Panc1 (cell line): ENCODE measurements at regions not wholly inside any gene's neighbourhood (a gene's known extent, or its start where the extent isn't known, plus 50 kb on each side); places are given as distances from the start of the nearest gene placed in this dataset.
"Not testable (repeated sequence)": the region's sequence is repeated elsewhere in the genome, so short reads cannot be mapped to it uniquely, and the experiment has no call there.

Source experiments
- CTCF ChIP-seq: fragments of 450-650 bp; IDR thresholded peaks from 2 replicates; pipeline ENCODE4 v1.5.1; 2017; ENCODE audit warnings: mild to moderate bottlenecking
- POLR2AphosphoS5 ChIP-seq: IDR thresholded peaks from 2 replicates; pipeline ENCODE4 v1.6.1; 2012; ENCODE audit warnings: mild to moderate bottlenecking, low read depth, low read length, moderate library complexity
- SIN3A ChIP-seq: IDR thresholded peaks from 2 replicates; pipeline ENCODE4 v1.6.1; 2012; ENCODE audit warnings: low read depth, mild to moderate bottlenecking, low read length, moderate library complexity, borderline replicate concordance; ENCODE audit not compliant: insufficient read depth
- TCF7L2 ChIP-seq: IDR thresholded peaks from 2 replicates; pipeline ENCODE4 v1.6.1; 2011; ENCODE audit warnings: mild to moderate bottlenecking, low read depth, low read length, inconsistent platforms
- TF ChIP-seq, protein P1 (sequence below), 2 experiments: IDR thresholded peaks; 2 replicates each; pipeline ENCODE4 v1.6.1; 2011 to 2012; ENCODE audit warnings: low read depth in 2 of 2, control low read depth in 1 of 2, low read length in 1 of 2, mild to moderate bottlenecking in 1 of 2, moderate library complexity in 1 of 2; ENCODE audit not compliant: insufficient read depth in 1 of 2

- TF ChIP-seq CTCF, TCF7L2, SIN3A, POLR2AphosphoS5: not testable (repeated sequence)
- TF ChIP-seq, protein P1, sequence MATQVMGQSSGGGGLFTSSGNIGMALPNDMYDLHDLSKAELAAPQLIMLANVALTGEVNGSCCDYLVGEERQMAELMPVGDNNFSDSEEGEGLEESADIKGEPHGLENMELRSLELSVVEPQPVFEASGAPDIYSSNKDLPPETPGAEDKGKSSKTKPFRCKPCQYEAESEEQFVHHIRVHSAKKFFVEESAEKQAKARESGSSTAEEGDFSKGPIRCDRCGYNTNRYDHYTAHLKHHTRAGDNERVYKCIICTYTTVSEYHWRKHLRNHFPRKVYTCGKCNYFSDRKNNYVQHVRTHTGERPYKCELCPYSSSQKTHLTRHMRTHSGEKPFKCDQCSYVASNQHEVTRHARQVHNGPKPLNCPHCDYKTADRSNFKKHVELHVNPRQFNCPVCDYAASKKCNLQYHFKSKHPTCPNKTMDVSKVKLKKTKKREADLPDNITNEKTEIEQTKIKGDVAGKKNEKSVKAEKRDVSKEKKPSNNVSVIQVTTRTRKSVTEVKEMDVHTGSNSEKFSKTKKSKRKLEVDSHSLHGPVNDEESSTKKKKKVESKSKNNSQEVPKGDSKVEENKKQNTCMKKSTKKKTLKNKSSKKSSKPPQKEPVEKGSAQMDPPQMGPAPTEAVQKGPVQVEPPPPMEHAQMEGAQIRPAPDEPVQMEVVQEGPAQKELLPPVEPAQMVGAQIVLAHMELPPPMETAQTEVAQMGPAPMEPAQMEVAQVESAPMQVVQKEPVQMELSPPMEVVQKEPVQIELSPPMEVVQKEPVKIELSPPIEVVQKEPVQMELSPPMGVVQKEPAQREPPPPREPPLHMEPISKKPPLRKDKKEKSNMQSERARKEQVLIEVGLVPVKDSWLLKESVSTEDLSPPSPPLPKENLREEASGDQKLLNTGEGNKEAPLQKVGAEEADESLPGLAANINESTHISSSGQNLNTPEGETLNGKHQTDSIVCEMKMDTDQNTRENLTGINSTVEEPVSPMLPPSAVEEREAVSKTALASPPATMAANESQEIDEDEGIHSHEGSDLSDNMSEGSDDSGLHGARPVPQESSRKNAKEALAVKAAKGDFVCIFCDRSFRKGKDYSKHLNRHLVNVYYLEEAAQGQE (IDR thresholded peaks at IDR 0.05; ENCODE audit: insufficient read depth in 1 of 2, low read depth in 2 of 2, low read length in 1 of 2) = not testable (repeated sequence)
These were observed 524.0 kb upstream of the FAM174A start for GRCh38 chr5:100011160-100011559.
